CD1c-positive myeloid dendritic cell (primary cell): ENCODE measurements at regions not wholly inside any gene's neighbourhood (a gene's known extent, or its start where the extent isn't known, plus 50 kb on each side); places are given as distances from the start of the nearest gene placed in this dataset.

ENCODE experiments used
- DNase-seq: peaks from one replicate; pipeline ENCODE4 v3.0.0-alpha.2; 2016; ENCODE audit errors: extremely low spot score

DNA sequence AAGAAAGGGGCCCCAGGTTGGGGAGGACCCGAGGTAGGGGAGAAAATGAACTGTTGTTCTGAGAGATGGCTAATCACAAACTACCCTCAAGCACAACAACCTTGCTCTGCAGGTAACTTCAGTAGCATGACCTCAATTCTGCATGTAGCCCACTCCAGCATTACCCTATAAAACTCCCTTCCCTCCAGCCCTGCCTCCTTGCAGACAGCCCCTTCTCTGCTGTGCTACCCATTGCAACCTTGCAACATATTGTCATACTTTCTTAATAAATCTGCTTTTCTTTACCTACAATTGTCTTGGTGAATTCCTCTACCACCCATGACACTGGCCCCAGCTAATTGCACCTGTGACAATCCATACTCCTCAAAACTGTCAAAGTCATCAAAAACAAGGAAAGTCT, 428.9 kb downstream of the MATN1 start:
- no peak for DNase-seq

DNA sequence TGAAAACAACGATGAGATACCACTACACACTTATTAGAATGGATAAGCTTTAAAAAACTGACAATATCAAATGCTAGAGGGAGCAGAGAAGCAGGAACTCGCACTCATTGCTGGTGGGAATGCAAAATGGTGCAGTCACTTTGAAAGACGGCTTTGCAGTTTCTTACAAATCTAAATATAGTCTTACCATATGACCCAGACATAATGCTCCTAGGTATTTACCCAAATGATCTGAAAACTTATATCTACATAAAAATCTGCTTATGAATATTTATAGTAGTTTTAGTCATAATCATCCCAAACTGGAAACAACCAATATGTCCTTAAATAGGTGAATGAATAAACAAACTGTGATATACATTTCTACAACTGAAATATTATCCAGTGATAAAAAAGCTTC, 430.9 kb downstream of the MATN1 start:
- no peak for DNase-seq

DNA sequence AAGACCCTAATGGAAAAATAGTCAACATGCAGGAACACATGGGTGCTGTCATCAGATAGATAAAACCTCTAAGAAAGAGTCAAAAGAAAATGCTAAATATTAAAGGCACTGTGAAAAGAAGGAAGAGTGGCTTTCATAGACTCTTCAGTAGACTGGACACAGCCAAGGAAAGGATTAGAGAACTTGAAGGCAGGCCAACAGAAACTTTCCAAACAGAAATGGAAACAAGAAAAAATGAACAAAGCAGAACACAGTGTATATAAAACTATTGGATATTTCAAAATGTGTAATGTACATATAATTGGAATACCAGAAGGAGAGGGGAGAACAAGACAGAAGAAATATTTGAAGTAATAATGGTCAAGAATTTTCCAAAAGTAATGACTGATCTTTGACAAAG, 431.9 kb downstream of the MATN1 start:
- no peak for DNase-seq

DNA sequence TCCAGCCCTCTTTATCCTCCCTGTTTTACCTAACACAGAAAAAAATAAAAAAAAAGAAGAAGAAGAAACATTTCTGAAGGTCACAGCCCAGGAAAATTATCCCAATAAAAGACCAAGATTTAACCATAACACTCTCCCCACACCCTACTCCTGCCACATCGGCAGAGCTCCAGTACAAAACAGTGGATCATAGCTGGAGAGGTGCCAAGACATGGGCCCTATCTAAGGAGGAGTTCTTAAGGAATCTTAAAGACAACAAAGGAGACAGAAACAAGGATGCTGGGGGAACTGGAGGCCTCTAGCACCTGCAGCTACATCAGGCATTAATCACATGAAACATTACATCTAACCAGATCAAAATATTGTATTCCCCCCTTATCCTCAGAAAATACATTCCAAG, 432.8 kb downstream of the MATN1 start:
- no peak for DNase-seq

- no peak for DNase-seq
Measured at GRCh38 chr1:30287976-30288375, 435.4 kb downstream of the MATN1 start.

DNA sequence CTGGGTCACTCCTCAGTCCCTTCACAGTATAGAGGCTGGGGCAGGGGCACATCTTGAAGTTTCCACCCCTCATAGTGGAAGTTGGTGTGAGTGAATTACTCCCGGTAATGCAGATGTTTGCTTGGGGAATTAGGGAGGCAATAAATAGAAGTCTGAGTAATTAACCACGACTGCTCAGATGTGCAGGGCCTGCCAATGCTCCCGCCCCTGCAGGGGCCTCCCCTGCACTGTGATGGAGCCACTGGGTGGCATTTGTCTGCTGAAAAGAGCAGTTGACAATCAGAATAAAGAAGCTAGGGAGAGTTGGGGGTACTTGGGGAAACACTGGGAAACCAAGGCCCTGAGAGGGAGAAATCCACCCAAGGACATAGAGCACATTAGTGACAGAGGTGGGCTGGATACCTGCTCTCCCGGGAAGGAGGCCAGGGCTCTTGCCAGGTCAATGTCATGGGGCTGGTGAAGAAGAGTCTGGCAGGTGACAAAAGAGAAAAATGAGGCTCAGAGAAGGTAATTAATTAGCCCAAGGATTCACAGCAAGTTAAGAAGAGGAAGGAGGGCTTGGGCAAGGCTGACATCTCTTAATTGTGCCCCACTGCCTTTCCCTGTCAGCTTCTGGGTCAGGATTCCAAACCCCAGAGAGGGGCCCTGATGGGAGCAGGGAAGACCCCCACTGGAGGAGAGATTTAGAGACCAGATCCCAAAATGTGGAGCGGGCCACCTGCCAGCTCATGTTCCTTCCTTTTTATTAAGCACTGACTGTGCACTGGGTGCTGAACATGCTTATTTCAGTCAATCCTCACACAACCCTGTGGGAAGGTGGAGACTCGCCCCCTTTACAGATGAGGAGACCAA, 436.2 kb downstream of the MATN1 start:
- no peak for DNase-seq

DNA sequence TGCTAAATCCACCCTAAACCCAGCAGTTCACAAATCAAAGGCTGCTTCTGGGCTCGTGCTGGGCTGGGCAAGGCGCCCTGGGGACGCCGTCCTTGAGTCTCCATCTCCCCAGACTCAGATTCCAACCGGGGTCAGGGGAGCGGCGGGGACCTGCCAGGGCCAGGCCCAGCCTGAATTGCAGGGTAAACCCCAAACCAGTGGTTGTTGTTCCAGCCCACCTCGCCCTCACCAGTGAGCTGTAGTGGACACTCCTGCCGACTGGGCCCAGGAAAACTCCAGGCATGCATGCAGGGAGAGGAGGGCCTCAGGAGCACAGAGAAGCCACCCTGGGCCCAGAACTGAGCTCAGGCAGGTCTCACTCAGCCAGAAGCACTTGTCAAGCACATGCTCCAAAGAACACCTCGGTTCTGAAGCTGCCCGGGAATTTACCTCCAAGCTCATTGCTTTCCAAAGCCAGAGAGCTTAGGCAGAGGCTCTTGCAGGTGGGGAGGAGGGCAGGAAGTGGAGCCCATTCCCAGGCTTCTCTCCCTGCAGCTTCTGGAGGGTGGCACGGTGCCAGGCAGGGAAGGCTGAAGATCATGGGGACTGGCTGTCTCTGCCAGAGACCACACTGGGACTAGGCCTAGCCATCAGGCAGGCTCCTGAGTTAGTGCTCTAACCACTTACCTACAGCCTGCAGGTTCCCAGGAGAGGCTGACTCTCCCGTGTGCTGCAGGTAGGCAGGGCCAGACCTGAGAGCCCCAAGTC, 437.0 kb downstream of the MATN1 start:
- no peak for DNase-seq

- DNase-seq, result no peak
Measured at GRCh38 chr1:30285501-30285932, 437.9 kb downstream of the MATN1 start.

- no peak for DNase-seq
Measured at GRCh38 chr1:30284728-30285475, 438.5 kb downstream of the MATN1 start.

DNA sequence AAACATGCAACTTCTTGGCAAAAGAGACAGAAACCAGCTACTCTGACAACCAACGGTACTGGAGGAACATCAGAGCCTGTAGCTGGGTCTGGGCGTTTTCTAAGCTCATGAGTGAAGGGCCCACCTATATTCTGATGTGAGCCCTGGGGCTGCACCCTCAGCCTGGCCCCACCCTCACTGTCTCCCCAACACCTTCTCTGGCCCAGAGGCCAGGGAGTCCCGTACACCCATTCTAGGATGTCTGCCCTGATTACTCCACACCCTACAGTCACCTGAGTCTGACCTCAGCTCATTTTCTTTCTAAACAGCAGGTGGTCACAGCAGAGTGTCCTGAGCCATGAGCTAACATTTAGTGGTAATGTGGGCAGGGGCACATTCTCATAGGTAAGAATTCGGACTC, 439.2 kb downstream of the MATN1 start:
- no peak for DNase-seq

- no peak for DNase-seq
Measured at GRCh38 chr1:30283199-30283962, 440.0 kb downstream of the MATN1 start.

GRCh38 chr1:30280572-30280971, 442.8 kb downstream of the MATN1 start:
- DNase-seq, result no peak

DNA sequence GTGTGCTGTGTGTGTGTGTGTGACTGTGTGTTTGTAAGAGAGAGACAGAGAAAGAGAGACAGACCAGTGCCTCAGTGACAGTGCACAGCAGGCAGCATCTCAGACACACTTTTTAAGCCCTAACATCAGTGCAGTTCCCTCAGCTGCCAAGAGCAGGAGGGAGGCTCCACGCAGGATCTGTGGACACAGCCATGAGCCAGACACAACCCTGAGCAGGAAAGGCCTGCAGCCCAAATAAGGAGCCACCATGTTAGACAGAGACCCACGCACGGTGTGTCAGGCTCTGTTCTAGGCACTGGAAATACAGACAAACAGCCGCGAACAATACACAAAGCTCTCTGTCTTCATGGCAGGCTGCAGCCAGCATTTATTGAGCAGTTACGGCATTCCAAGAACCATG, 445.5 kb downstream of the MATN1 start:
- DNase-seq, result no peak

- DNase-seq, result no peak
Measured at GRCh38 chr1:30277415-30277814, 446.0 kb downstream of the MATN1 start.

GRCh38 chr1:30275926-30276764, 447.2 kb downstream of the MATN1 start:
- DNase-seq, result no peak

DNA sequence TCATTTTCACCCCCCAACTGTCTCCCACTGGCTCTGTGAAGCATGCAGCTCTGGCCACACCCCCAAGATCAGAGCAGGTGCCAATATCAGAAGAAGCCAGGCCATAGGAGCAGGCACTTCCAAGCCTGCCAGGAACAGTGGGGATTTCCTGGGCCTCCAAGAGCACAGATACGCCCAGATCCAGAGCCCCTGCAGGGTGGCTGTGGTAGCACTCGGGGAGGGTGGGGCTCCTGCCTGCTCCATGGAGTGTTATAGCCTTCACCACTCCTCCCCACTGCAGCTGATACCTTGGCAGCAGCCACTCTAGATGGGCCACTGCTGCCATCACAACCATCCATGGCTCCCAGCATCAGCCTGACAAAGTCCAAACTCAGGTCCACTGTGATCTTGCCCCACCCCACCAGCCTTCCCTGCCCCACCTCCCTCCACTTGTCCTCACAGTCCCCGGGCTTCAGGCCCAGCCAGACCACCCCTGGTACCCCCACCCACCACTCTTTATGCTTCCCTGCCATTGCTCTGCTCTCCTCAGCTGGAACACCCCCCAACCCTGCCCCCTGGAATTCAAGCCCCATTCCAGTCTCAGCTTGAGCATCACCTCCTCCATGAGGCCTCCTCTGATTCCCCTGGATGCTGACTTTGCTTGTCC, 448.3 kb downstream of the MATN1 start:
- no peak for DNase-seq

GRCh38 chr1:30274173-30274970, 449.0 kb downstream of the MATN1 start:
- DNase-seq, result no peak

GRCh38 chr1:30273456-30273855, 449.9 kb downstream of the MATN1 start:
- no peak for DNase-seq

- no peak for DNase-seq
Measured at GRCh38 chr1:30273021-30273325, 450.4 kb downstream of the MATN1 start.
